WERI-Rb-1 (cell line): ENCODE measurements at regions not wholly inside any gene's neighbourhood (a gene's known extent, or its start where the extent isn't known, plus 50 kb on each side); places are given as distances from the start of the nearest gene placed in this dataset.

Experiments used
- DNase-seq: peaks from one replicate; pipeline ENCODE4 v3.0.0-alpha.2; 2020
- H3K27ac ChIP-seq: fragments of 250-450 bp; sonication (Bioruptor Pico); 2 replicates; pipeline ENCODE4 v1.5.1; 2020; ENCODE audit warnings: mild to moderate bottlenecking, moderate library complexity
- H3K27me3 ChIP-seq: fragments of 250-450 bp; sonication (Bioruptor Pico); 2 replicates; pipeline ENCODE4 v1.5.1; 2021; ENCODE audit warnings: mild to moderate bottlenecking, low read depth, moderate library complexity; ENCODE audit not compliant: insufficient read depth, severe bottlenecking
- H3K36me3 ChIP-seq: fragments of 250-450 bp; sonication (Bioruptor Pico); 2 replicates; pipeline ENCODE4 v1.5.1; 2020; ENCODE audit warnings: mild to moderate bottlenecking, moderate library complexity
- H3K4me3 ChIP-seq: 2 replicates; pipeline ENCODE4 v1.5.1; 2011; ENCODE audit warnings: low read depth, mild to moderate bottlenecking, control low read depth, low read length
- H3K9me3 ChIP-seq: fragments of 250-450 bp; sonication (Bioruptor Pico); 2 replicates; pipeline ENCODE4 v1.5.1; 2021; ENCODE audit warnings: mild to moderate bottlenecking, moderate library complexity; ENCODE audit not compliant: severe bottlenecking
- TF ChIP-seq, protein P1 (sequence below): IDR thresholded peaks from 2 replicates; pipeline ENCODE4 v1.5.1; 2011; ENCODE audit warnings: low read depth, mild to moderate bottlenecking, control low read depth, inconsistent platforms, low read length

DNA sequence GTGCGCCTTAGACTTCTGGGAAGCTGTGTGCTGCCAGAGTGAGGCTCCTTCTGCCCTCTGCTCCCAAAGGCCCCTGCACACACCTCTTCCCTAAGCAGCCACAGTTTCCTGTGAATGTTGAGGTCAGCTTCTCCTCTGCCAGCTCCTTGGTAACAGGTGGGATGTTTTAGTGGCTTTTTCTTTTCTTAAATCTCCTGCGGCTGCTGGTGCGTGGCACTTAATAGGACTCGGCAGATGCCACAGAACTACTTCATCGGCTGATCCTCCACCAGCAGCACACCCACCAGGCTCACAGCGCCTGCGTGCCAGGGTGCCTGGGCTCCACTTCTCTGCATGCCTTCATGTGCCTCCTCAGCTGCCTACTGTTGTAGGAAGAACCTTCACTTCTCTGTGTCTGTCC lies 87.8 kb downstream of the RCN1 start:
- H3K36me3 ChIP-seq: no peaks in the 10 kb centered on the region
- H3K4me3 ChIP-seq: no peak overlapping the region
- DNase-seq: no peak
- no peaks in the 10 kb centered on the region for H3K27me3 ChIP-seq
- TF ChIP-seq, protein P1, sequence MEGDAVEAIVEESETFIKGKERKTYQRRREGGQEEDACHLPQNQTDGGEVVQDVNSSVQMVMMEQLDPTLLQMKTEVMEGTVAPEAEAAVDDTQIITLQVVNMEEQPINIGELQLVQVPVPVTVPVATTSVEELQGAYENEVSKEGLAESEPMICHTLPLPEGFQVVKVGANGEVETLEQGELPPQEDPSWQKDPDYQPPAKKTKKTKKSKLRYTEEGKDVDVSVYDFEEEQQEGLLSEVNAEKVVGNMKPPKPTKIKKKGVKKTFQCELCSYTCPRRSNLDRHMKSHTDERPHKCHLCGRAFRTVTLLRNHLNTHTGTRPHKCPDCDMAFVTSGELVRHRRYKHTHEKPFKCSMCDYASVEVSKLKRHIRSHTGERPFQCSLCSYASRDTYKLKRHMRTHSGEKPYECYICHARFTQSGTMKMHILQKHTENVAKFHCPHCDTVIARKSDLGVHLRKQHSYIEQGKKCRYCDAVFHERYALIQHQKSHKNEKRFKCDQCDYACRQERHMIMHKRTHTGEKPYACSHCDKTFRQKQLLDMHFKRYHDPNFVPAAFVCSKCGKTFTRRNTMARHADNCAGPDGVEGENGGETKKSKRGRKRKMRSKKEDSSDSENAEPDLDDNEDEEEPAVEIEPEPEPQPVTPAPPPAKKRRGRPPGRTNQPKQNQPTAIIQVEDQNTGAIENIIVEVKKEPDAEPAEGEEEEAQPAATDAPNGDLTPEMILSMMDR: no peak
- H3K27ac ChIP-seq: no peak overlapping the region
- no peaks in the 10 kb centered on the region for H3K9me3 ChIP-seq

DNA sequence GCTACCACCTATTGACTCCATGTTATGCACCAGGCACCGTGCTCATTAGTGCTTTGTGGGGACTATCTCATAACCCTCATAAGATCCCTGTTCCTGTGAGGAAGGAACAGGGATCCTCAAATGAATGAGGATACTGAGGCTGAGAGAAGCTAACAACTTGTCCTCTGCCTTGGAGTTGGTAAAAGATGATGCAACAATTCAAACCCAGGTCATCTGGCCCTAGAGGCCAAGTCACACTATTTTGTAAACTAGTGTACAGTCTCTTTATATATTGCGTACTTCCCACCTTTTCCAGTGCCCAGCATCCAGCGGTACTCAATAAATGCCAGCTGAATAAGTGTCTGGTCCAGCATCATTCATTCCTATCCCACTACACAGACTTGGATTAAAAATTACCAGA lies 92.6 kb downstream of the RCN1 start:
- H3K9me3 ChIP-seq: no peaks in the 10 kb centered on the region
- no peak overlapping the region for H3K4me3 ChIP-seq
- TF ChIP-seq, protein P1: no peak
- no peaks in the 10 kb centered on the region for H3K36me3 ChIP-seq
- no peaks in the 10 kb centered on the region for H3K27me3 ChIP-seq
- H3K27ac ChIP-seq: no peak overlapping the region
- DNase-seq: no peak

DNA sequence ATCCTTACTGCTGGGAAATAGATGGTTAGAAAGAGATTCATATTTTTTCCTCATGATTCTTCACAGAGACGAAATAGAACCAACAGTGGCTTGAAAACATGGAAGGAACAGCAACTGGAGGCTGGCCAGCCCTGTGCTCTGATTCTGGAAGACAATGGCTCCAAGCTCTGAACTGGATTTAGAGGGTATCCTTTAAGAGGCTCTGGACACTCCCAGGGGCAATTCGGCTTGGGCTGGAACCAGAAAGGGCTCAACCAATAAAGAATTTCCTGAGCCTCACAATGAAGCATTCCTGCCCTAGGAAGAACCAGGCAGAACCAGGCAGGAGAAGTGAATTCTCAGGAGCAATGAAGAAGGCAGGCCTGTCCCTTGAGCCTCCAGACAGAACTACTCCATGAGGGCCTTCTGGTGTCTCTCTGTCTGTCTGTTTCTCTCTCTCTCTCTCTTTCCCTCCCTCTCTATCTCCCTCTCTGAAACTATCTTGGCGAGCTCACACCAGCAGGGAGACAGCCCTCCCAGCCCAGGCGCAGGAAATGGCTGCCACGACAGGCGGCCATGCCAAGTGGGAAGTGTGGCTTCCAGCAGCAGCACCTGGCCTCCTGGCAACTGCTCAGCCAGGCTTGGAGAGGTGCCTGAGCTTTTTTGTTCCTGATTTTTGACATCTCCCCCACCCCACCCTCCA lies 93.3 kb downstream of the RCN1 start:
- H3K9me3 ChIP-seq: no peaks in the 10 kb centered on the region
- no peak for DNase-seq
- no peak overlapping the region for H3K4me3 ChIP-seq
- TF ChIP-seq, protein P1: no peak
- no peaks in the 10 kb centered on the region for H3K27me3 ChIP-seq
- no peaks in the 10 kb centered on the region for H3K36me3 ChIP-seq
- no peak overlapping the region for H3K27ac ChIP-seq

DNA sequence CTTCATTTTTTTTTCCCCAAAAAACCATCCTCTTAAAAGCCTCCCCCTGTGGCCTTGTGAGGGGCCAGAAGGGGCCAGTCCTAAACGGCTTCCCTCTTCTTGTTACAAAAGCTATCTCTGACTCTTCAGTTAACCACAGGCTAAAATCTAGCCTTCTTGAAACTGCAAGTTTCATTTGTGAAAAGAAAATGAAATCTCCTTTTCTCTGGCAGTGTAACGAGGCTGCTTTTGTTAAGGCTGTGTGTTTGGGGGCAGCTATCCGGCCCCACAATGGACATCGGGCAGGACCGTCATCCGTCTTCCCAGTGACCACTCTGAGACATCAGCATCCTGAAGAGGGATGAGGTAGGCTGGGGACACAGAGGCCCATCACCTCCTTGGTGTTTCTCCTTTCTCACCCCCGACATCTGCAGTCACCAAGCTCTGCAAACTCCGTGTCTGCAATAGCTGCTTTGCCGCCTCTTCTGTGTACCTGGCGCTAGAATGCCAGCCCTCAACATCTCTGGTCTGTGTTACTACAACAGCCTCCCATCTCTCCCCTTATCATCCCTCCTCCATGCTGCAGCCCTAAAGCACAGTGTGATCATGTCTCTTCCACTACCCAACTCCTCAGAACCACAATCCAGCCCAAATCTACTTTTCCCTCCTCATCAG lies 94.0 kb downstream of the RCN1 start:
- no peaks in the 10 kb centered on the region for H3K27me3 ChIP-seq
- H3K4me3 ChIP-seq: no peak overlapping the region
- H3K9me3 ChIP-seq: no peaks in the 10 kb centered on the region
- TF ChIP-seq, protein P1: no peak
- no peak for DNase-seq
- no peaks in the 10 kb centered on the region for H3K36me3 ChIP-seq
- H3K27ac ChIP-seq: no peak overlapping the region

DNA sequence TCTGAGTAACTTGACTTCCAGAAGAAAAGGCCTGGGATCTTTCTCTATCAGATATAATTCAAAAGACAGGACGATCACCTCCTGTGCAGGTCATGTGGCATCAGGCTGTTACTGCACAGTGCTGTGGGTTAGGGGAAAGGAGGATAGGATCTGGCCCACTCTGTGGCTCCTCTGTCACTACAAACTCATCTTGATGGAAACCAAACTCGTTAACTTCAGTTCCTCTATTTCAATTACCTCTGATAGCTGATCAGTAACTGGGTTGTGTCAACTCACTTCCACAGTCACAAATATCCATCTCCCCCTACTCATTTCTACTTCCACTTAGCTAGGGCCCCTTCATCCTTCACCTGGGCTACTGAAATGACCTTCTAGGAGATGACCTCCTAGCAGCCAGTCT lies 95.2 kb downstream of the RCN1 start:
- DNase-seq: no peak
- TF ChIP-seq, protein P1: no peak
- no peak overlapping the region for H3K4me3 ChIP-seq

More for the DNA sequence above, 95.2 kb downstream of the RCN1 start:
- H3K36me3 ChIP-seq: no peaks in the 10 kb centered on the region
- H3K27me3 ChIP-seq: no peaks in the 10 kb centered on the region
- H3K9me3 ChIP-seq: no peaks in the 10 kb centered on the region
- no peak overlapping the region for H3K27ac ChIP-seq
